ENCODE measurements at regions not wholly inside any gene's neighbourhood (a gene's known extent, or its start where the extent isn't known, plus 50 kb on each side); places are given as distances from the start of the nearest gene placed in this dataset.

- Histone ChIP-seq H3K36me3 (replicated peaks in 1 of 2; ENCODE audit: control insufficient read depth in 2 of 2, insufficient read depth in 2 of 2, low read length in 2 of 2) (no peaks in the 10 kb centered on the region), H3K79me1 (ENCODE audit: low read depth, low read length) (no peaks in the 10 kb centered on the region), H3K4me1 (ENCODE audit: control insufficient read depth in 2 of 2, insufficient read depth in 1 of 2, low read depth in 1 of 2, low read length in 2 of 2) (no peaks in the 10 kb centered on the region), H2AFZ (ENCODE audit: low read length) (no peak overlapping the region), H3K27me3 (ENCODE audit: control insufficient read depth in 3 of 3, insufficient read depth in 3 of 3, low read depth in 1 of 3, low read length in 3 of 3) (no peaks in the 10 kb centered on the region), H2BK12ac (ENCODE audit: low read length) (no peak overlapping the region), H3K23ac (ENCODE audit: low read depth, low read length, poor library complexity) (no peak overlapping the region), H3K4me3 (ENCODE audit: low read length in 2 of 2) (no peak overlapping the region), H2BK120ac (ENCODE audit: low read depth, low read length) (no peak overlapping the region), H4K8ac (ENCODE audit: low read depth, low read length) (no peak overlapping the region), H3K27ac (replicated peaks; ENCODE audit: low read length) (no peak overlapping the region), H3K4ac (ENCODE audit: low read length) (no peak overlapping the region), H3K9me3 (replicated peaks in 1 of 2; ENCODE audit: control insufficient read depth in 2 of 2, insufficient read depth in 1 of 2, low read depth in 1 of 2, low read length in 2 of 2) (no peaks in the 10 kb centered on the region), H3K14ac (ENCODE audit: low read length) (no peak overlapping the region), H2AK5ac (ENCODE audit: low read depth, low read length) (no peak overlapping the region), H3K9ac (ENCODE audit: low read depth, low read length, poor library complexity) (no peak overlapping the region), H4K91ac (ENCODE audit: low read depth, low read length, poor library complexity) (no peak overlapping the region), H2BK5ac (ENCODE audit: low read length) (no peak overlapping the region), H3K18ac (ENCODE audit: low read length) (no peak overlapping the region), H3K4me2 (ENCODE audit: insufficient read depth, low read length, poor library complexity, severe bottlenecking) (no peak overlapping the region), H2BK15ac (ENCODE audit: low read length) (no peak overlapping the region)
- DNase-seq (ENCODE audit: low spot score): no peak
- WGBS, 2 donors (ENCODE audit: extremely low coverage in 2 of 2, insufficient read length in 2 of 2, insufficient replicate concordance in 1 of 2): no CpG with 5 or more reads among the region's 1 CpG
Observed at GRCh38 chr10:21247592-21247991, 277.9 kb downstream of the SKIDA1 start.

DNA sequence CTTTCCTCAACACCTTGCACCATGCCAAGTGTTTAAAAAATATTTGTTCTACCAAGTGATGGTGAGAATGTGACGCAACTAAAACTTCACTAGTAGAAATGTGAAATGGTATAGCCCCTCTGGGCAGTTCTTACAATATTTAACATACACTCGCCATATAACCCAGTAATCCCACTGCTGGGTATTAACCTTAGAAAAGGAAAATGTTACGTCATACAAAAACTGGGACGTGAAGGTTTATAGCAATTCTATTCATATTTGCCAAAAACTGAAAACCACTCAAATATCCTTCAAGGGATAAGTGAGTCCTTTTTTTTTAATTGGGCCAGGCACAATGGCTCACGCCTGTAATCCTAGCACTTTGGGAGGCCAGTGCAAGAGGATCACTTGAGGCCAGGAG is 279.3 kb downstream of the SKIDA1 start:
- Histone ChIP-seq H2BK5ac (ENCODE audit: low read length) (no peak overlapping the region), H2BK120ac (ENCODE audit: low read depth, low read length) (no peak overlapping the region), H3K27me3 (ENCODE audit: control insufficient read depth in 3 of 3, insufficient read depth in 3 of 3, low read depth in 1 of 3, low read length in 3 of 3) (no peaks in the 10 kb centered on the region)

GRCh38 chr10:21243748-21244257 is 281.7 kb downstream of the SKIDA1 start:
- H3K9ac ChIP-seq (ENCODE audit: low read depth, low read length, poor library complexity): no peak overlapping the region
- H2BK5ac ChIP-seq (ENCODE audit: low read length): no peak overlapping the region
- H3K4me1 ChIP-seq (ENCODE audit: control insufficient read depth in 2 of 2, insufficient read depth in 1 of 2, low read depth in 1 of 2, low read length in 2 of 2): no peaks in the 10 kb centered on the region
- no peak overlapping the region for H2BK12ac ChIP-seq (ENCODE audit: low read length)
- H4K91ac ChIP-seq (ENCODE audit: low read depth, low read length, poor library complexity): no peak overlapping the region
- no peaks in the 10 kb centered on the region for H3K9me3 ChIP-seq (replicated peaks in 1 of 2; ENCODE audit: control insufficient read depth in 2 of 2, insufficient read depth in 1 of 2, low read depth in 1 of 2, low read length in 2 of 2)
- WGBS, 2 donors (ENCODE audit: extremely low coverage in 2 of 2, insufficient read length in 2 of 2, insufficient replicate concordance in 1 of 2): no CpG with 5 or more reads among the region's 8 CpGs
- H3K36me3 ChIP-seq (replicated peaks in 1 of 2; ENCODE audit: control insufficient read depth in 2 of 2, insufficient read depth in 2 of 2, low read length in 2 of 2): no peaks in the 10 kb centered on the region
- H2BK120ac ChIP-seq (ENCODE audit: low read depth, low read length): no peak overlapping the region
- H3K23ac ChIP-seq (ENCODE audit: low read depth, low read length, poor library complexity): no peak overlapping the region
- H3K79me1 ChIP-seq (ENCODE audit: low read depth, low read length): no peaks in the 10 kb centered on the region
- H3K4me2 ChIP-seq (ENCODE audit: insufficient read depth, low read length, poor library complexity, severe bottlenecking): no peak overlapping the region
- H3K27me3 ChIP-seq (ENCODE audit: control insufficient read depth in 3 of 3, insufficient read depth in 3 of 3, low read depth in 1 of 3, low read length in 3 of 3): no peaks in the 10 kb centered on the region
- no peak overlapping the region for H2AK5ac ChIP-seq (ENCODE audit: low read depth, low read length)
- no peak overlapping the region for H3K4ac ChIP-seq (ENCODE audit: low read length)
- H2AFZ ChIP-seq (ENCODE audit: low read length): no peak overlapping the region
- no peak overlapping the region for H3K18ac ChIP-seq (ENCODE audit: low read length)
- no peak for DNase-seq (ENCODE audit: low spot score)
- H2BK15ac ChIP-seq (ENCODE audit: low read length): no peak overlapping the region
- H3K14ac ChIP-seq (ENCODE audit: low read length): no peak overlapping the region
- H3K27ac ChIP-seq (replicated peaks; ENCODE audit: low read length): no peak overlapping the region
- no peak overlapping the region for H3K4me3 ChIP-seq (ENCODE audit: low read length in 2 of 2)
- no peak overlapping the region for H4K8ac ChIP-seq (ENCODE audit: low read depth, low read length)

More for the DNA sequence above, 279.3 kb downstream of the SKIDA1 start:
- no peaks in the 10 kb centered on the region for H3K36me3 ChIP-seq (replicated peaks in 1 of 2; ENCODE audit: control insufficient read depth in 2 of 2, insufficient read depth in 2 of 2, low read length in 2 of 2)
- H4K91ac ChIP-seq (ENCODE audit: low read depth, low read length, poor library complexity): no peak overlapping the region
- H3K4ac ChIP-seq (ENCODE audit: low read length): no peak overlapping the region
- H3K4me1 ChIP-seq (ENCODE audit: control insufficient read depth in 2 of 2, insufficient read depth in 1 of 2, low read depth in 1 of 2, low read length in 2 of 2): no peaks in the 10 kb centered on the region
- no CpG with 5 or more reads among the region's 5 CpGs for WGBS, 2 donors (ENCODE audit: extremely low coverage in 2 of 2, insufficient read length in 2 of 2, insufficient replicate concordance in 1 of 2)
- H2BK12ac ChIP-seq (ENCODE audit: low read length): no peak overlapping the region
- H3K18ac ChIP-seq (ENCODE audit: low read length): no peak overlapping the region
- H3K27ac ChIP-seq (replicated peaks; ENCODE audit: low read length): no peak overlapping the region
- no peak overlapping the region for H3K4me2 ChIP-seq (ENCODE audit: insufficient read depth, low read length, poor library complexity, severe bottlenecking)
- no peak overlapping the region for H4K8ac ChIP-seq (ENCODE audit: low read depth, low read length)
- H3K14ac ChIP-seq (ENCODE audit: low read length): no peak overlapping the region
- no peak overlapping the region for H2AFZ ChIP-seq (ENCODE audit: low read length)
- H2BK15ac ChIP-seq (ENCODE audit: low read length): no peak overlapping the region
- no peak overlapping the region for H3K23ac ChIP-seq (ENCODE audit: low read depth, low read length, poor library complexity)
- no peak overlapping the region for H3K9ac ChIP-seq (ENCODE audit: low read depth, low read length, poor library complexity)
- H3K79me1 ChIP-seq (ENCODE audit: low read depth, low read length): no peaks in the 10 kb centered on the region
- DNase-seq (ENCODE audit: low spot score): no peak
- H2AK5ac ChIP-seq (ENCODE audit: low read depth, low read length): no peak overlapping the region
- no peak overlapping the region for H3K4me3 ChIP-seq (ENCODE audit: low read length in 2 of 2)
- H3K9me3 ChIP-seq (replicated peaks in 1 of 2; ENCODE audit: control insufficient read depth in 2 of 2, insufficient read depth in 1 of 2, low read depth in 1 of 2, low read length in 2 of 2): no peaks in the 10 kb centered on the region

DNA sequence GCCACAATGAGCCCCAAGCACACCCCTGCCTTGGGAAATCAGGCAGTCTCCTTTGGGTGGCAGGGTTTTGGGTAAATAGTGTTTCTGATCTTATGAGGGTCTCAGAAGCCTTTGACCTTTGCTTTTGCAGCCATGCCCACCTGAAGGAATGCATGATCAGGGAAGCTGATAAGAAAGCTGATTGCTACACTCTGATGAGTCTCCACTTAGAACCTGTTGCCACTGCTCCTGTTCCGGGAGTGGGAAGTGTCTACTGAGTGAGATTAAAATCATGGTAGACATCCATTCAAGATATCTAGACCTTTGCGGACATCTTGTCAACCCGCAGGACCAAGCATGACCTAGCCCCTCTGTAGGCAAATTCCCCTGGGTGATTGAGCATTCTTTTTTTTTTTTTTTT is 282.6 kb downstream of the SKIDA1 start:
- H3K23ac ChIP-seq (ENCODE audit: low read depth, low read length, poor library complexity): no peak overlapping the region
- H3K36me3 ChIP-seq (replicated peaks in 1 of 2; ENCODE audit: control insufficient read depth in 2 of 2, insufficient read depth in 2 of 2, low read length in 2 of 2): no peaks in the 10 kb centered on the region
- H3K4me2 ChIP-seq (ENCODE audit: insufficient read depth, low read length, poor library complexity, severe bottlenecking): no peak overlapping the region
- H3K4me3 ChIP-seq (ENCODE audit: low read length in 2 of 2): no peak overlapping the region
- H3K27ac ChIP-seq (replicated peaks; ENCODE audit: low read length): no peak overlapping the region
- no peaks in the 10 kb centered on the region for H3K4me1 ChIP-seq (ENCODE audit: control insufficient read depth in 2 of 2, insufficient read depth in 1 of 2, low read depth in 1 of 2, low read length in 2 of 2)
- no peak overlapping the region for H2BK12ac ChIP-seq (ENCODE audit: low read length)
- H2AK5ac ChIP-seq (ENCODE audit: low read depth, low read length): no peak overlapping the region
- H2BK15ac ChIP-seq (ENCODE audit: low read length): no peak overlapping the region
- WGBS, 2 donors (ENCODE audit: extremely low coverage in 2 of 2, insufficient read length in 2 of 2, insufficient replicate concordance in 1 of 2): no CpG with 5 or more reads among the region's 3 CpGs
- H2BK120ac ChIP-seq (ENCODE audit: low read depth, low read length): no peak overlapping the region
- H3K9ac ChIP-seq (ENCODE audit: low read depth, low read length, poor library complexity): no peak overlapping the region
- no peak overlapping the region for H3K18ac ChIP-seq (ENCODE audit: low read length)
- no peak for DNase-seq (ENCODE audit: low spot score)
- H2AFZ ChIP-seq (ENCODE audit: low read length): no peak overlapping the region
- no peak overlapping the region for H3K14ac ChIP-seq (ENCODE audit: low read length)
- no peak overlapping the region for H2BK5ac ChIP-seq (ENCODE audit: low read length)
- H4K8ac ChIP-seq (ENCODE audit: low read depth, low read length): no peak overlapping the region
- H4K91ac ChIP-seq (ENCODE audit: low read depth, low read length, poor library complexity): no peak overlapping the region
- H3K9me3 ChIP-seq (replicated peaks in 1 of 2; ENCODE audit: control insufficient read depth in 2 of 2, insufficient read depth in 1 of 2, low read depth in 1 of 2, low read length in 2 of 2): no peaks in the 10 kb centered on the region
- no peaks in the 10 kb centered on the region for H3K27me3 ChIP-seq (ENCODE audit: control insufficient read depth in 3 of 3, insufficient read depth in 3 of 3, low read depth in 1 of 3, low read length in 3 of 3)
- H3K79me1 ChIP-seq (ENCODE audit: low read depth, low read length): no peaks in the 10 kb centered on the region
- no peak overlapping the region for H3K4ac ChIP-seq (ENCODE audit: low read length)

Measured in neuronal stem cell (in vitro differentiated cells).